HL-60 (cell line): ENCODE measurements at regions not wholly inside any gene's neighbourhood (a gene's known extent, or its start where the extent isn't known, plus 50 kb on each side); places are given as distances from the start of the nearest gene placed in this dataset.
"Not testable (repeated sequence)": the region's sequence is repeated elsewhere in the genome, so short reads cannot be mapped to it uniquely, and the experiment has no call there.

Source experiments
- DNase-seq, 2 experiments: peaks; one replicate each; pipeline ENCODE4 v3.0.0-alpha.2; 2010 to 2020; ENCODE audit warnings: low read depth in 1 of 2, low spot score in 1 of 2
- H3K27ac ChIP-seq: fragments of 250-450 bp; sonication (Bioruptor Pico); replicated peaks from 2 replicates; pipeline ENCODE4 v1.5.1; 2020; ENCODE audit warnings: mild to moderate bottlenecking, moderate library complexity
- H3K27me3 ChIP-seq: fragments of 250-450 bp; sonication (Bioruptor Pico); 2 replicates; pipeline ENCODE4 v1.5.1; 2021; ENCODE audit warnings: mild to moderate bottlenecking, moderate library complexity; ENCODE audit not compliant: insufficient read depth, poor library complexity, severe bottlenecking
- H3K4me3 ChIP-seq: replicated peaks from 2 replicates; pipeline ENCODE4 v1.5.1; 2011; ENCODE audit warnings: mild to moderate bottlenecking, control low read depth, low read length; ENCODE audit not compliant: insufficient read depth
- CTCF ChIP-seq: IDR thresholded peaks from one replicate; pipeline ENCODE4 v1.5.1; 2011; ENCODE audit warnings: low read length, control low read depth, inconsistent platforms; ENCODE audit not compliant: insufficient read depth
- GABPA ChIP-seq: IDR thresholded peaks from 2 replicates; pipeline ENCODE4 v1.6.1; 2012; ENCODE audit warnings: low read depth
- POLR2AphosphoS5 ChIP-seq: IDR thresholded peaks from 2 replicates; pipeline ENCODE4 v1.6.1; 2012; ENCODE audit warnings: low read depth
- REST ChIP-seq: IDR thresholded peaks from 2 replicates; pipeline ENCODE4 v1.6.1; 2012; ENCODE audit warnings: low read depth; ENCODE audit not compliant: insufficient replicate concordance
- SPI1 ChIP-seq: IDR thresholded peaks from 2 replicates; pipeline ENCODE4 v1.6.1; 2012; ENCODE audit warnings: low read depth, mild to moderate bottlenecking, borderline replicate concordance

GRCh38 chrX:140633105-140633504 is 76.5 kb upstream of the LINC00632 start:
- not testable (repeated sequence) for DNase-seq, H3K27ac ChIP-seq, H3K4me3 ChIP-seq, H3K27me3 ChIP-seq

- TF ChIP-seq GABPA, result no peak
- TF ChIP-seq CTCF, result no peak
- TF ChIP-seq SPI1, result no peak
- TF ChIP-seq REST, result no peak
- TF ChIP-seq POLR2AphosphoS5, result no peak
Observed at GRCh38 chrX:140608111-140608510, 101.4 kb upstream of the LINC00632 start.

GRCh38 chrX:140602140-140602539 is 97.3 kb upstream of the SOX3 start:
- Histone ChIP-seq H3K27ac (no peak overlapping the region), H3K27me3 (no peaks in the 10 kb centered on the region), H3K4me3 (no peak overlapping the region)
- no peak for DNase-seq
- no peak for TF ChIP-seq REST
- no peak for TF ChIP-seq SPI1

More at GRCh38 chrX:140608111-140608510, 101.4 kb upstream of the LINC00632 start:
- no peak for DNase-seq
- Histone ChIP-seq H3K27ac (no peak overlapping the region), H3K4me3 (no peak overlapping the region), H3K27me3 (no peaks in the 10 kb centered on the region)

- Histone ChIP-seq H3K4me3 (no peak overlapping the region), H3K27ac (no peak overlapping the region), H3K27me3 (no peaks in the 10 kb centered on the region)
- TF ChIP-seq REST (no peak), SPI1 (no peak), POLR2AphosphoS5 (no peak), CTCF (no peak), GABPA (no peak)
- DNase-seq, result no peak
Observed at GRCh38 chrX:140599851-140600250, 95.0 kb upstream of the SOX3 start.
